MM.1S (cell line): ENCODE measurements at regions not wholly inside any gene's neighbourhood (a gene's known extent, or its start where the extent isn't known, plus 50 kb on each side); places are given as distances from the start of the nearest gene placed in this dataset.

Experiments used
- CTCF ChIP-seq: fragments of 300-600 bp; sonication (generic); IDR thresholded peaks from 2 replicates; pipeline ENCODE4 v1.5.1; 2016; ENCODE audit warnings: antibody characterized with exemption, low read length, mixed read lengths
- EZH2phosphoT487 ChIP-seq: fragments of 300-600 bp; sonication (generic); IDR thresholded peaks from 2 replicates; pipeline ENCODE4 v1.6.1; 2018; ENCODE audit warnings: antibody characterized with exemption, low read length

GRCh38 chr20:20959031-20959755, 147.0 kb downstream of the LINC00237 start:
- TF ChIP-seq EZH2phosphoT487 (no peak), CTCF (no peak)
